ENCODE measurements at regions not wholly inside any gene's neighbourhood (a gene's known extent, or its start where the extent isn't known, plus 50 kb on each side); places are given as distances from the start of the nearest gene placed in this dataset.

DNA sequence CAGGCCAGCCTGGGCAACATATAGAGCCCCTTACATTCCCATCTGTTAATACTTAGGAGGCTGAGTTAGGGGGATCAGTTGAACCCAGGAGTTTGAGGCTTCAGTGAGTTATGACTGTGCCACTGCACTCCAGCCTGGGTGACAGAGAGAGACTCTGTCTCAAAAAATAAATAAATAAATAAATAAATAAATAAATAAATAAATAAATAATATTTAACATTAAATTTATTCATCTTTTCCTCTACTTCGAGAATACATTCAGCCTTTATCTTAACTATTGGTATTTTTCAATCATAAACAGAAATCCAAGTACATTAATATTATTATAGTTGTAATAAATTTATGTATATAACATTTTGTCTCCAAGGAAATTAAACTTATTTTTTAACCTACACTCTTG lies 1227.7 kb upstream of the GJE1 start:
- no peak for DNase-seq (ENCODE audit: low read depth)

DNA sequence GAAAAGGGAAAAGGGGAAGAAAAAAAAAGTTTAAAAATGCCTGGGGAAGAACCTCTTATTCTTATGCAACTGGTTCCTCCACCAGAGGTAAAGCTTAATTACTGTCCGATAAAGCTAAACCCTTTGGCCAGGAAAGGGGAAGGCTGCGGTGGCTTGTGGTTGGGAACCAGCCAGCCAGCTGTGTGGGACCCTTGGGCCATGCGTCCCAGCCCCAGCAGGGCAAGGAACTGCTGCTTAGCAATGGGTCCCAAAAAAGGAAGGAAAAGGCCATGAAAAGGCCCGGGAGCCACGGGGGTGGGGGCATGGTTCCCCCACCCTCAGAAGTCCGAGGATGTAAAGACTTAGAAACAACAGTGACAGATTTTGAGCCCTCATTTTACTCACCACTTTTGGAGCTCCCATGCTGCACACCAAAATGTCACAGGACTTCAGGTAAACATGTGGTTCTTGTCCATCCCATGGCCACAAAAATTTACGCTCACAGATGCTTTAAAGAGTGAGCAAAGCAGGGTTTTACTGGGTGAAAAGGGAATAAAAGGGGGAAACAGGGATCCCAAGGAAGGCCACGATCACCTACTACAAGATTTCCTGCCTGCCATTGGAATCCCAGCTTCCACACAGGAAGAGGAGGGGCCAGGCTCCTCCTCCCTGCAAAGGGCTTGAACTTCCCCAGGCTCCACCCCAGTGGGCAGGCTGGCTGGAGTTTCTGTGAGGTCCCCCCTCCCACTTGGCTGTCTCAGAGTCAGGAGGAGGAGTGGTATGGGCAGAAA lies 1234.7 kb upstream of the GJE1 start:
- no peak for DNase-seq (ENCODE audit: low read depth)

GRCh38 chr6:140897349-140897748 lies 1235.4 kb upstream of the GJE1 start:
- no peak for DNase-seq (ENCODE audit: low read depth)

DNA sequence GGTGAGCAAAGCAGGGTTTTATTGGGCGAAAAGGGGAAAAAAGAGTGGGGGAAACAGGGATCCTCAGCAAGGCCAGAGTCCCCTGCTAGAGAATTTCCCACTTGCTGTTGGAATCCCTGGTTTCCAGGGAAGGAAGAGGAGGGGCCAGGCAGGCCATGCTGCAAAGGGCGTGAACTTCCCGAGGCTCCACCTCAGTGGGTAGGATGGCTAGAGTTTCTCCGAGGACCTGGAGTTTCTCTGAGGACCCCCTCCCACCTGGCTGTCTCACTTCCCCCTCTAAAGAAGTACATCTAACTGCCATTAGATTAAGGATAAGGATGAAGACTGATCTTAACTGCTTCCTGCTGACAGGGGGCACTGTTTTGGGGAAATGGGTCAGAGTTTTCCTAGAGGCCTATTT lies 1239.3 kb upstream of the GJE1 start:
- no peak for DNase-seq (ENCODE audit: low read depth)

GRCh38 chr6:140879946-140880345 lies 1252.8 kb upstream of the GJE1 start:
- DNase-seq (ENCODE audit: low read depth) = no peak

DNA sequence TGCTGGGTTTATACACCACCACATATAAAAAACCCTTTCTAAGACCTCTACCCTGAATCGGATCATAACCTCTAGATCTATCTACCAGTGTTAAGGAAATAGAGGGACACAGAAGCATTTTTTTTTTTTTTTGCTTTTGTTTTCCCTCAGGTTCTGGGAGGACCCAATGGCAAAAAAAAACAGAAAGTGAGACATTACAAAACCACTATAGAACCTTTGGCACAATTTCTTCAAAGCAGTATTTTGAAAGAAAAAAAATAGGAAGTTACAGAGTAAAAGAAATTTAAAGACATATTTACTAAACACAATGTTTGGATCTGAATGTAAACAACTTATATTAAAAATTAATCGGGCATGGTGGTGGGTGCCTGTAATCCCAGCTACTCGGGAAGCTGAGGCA lies 1258.7 kb upstream of the GJE1 start:
- no peak for DNase-seq (ENCODE audit: low read depth)

DNA sequence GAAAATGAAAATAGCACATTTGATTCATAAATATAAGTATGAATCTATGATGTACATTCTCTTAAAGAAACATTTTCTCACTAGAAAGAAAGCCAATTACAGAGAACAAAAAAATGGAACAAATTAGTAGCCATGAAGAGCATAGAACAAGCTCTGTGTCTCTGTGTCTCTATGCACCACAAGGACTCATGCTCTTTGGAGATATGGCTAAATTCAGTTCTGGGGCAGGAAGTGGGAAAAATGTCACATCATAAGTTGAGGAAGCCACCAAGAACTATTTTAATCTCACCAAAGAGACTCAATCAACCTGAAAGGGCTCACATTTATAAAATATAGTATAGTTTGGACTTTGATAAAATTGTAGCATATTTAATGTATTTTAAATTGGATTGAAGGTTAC lies 1259.8 kb upstream of the GJE1 start:
- no peak for DNase-seq (ENCODE audit: low read depth)

DNA sequence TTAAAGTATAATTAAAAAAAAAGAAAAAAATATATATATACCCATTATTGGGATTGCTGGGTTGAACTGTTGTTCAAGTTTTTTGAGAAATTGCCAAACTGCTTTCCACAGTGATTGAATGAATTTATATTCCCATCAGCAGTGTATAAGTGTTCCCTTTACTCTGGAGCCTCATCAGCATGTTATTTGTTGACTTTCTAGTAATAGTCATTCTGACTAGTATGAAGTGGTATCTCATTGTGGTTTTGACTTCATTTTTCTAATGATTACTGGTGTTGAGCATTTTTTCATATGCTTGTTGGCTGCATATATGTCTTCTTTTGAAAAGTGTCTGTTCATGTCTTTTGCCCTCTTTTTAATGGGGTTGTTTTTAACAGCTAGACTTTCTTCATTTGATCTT lies 1260.8 kb upstream of the GJE1 start:
- DNase-seq (ENCODE audit: low read depth) = no peak

DNA sequence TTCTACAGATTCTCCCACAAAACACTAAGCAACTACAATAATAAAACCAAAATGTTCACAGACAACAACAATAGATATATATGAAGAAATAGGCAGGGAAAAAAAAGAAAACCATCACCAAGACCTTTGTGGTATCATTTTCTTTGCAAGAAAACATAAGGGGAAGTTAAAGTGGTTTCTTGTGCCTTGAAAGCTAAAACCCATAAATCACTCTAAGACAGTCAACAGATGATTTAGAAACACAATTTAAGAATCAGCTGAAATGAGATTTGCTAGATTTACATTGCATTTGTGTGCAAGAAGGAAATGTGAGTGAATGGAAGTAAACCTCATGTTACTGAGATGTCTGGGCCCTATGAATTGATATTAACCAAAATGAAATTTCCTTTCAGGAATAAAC lies 1265.4 kb upstream of the GJE1 start:
- DNase-seq (ENCODE audit: low read depth) = no peak

DNA sequence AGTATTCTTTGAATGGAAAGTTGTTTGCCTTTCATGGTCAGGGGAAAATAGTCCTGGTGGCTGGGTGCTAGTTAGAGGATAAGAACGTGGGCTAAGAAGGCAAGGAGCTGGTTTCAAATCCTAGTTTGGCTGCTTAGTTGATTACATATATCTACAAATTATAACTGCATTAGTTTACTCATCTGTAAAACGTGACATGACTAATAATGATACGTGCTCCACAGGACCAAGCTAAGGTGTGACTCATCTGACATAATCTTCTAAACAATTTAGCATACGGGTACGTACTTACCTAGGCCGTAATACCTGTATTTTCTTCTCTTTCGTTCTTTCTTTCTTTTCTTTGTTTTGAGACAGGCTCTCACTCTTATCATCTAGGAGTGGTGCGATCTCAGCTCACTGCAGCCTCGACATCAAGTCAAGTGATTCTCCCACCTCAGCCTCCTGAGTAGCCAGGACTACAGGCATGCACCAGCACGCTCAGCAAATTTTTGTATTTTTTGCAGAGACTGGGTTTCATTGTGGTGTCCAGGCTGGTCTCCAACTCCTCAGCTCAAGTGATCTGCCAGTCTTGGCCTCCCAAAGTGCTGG lies 1274.2 kb upstream of the GJE1 start:
- DNase-seq (ENCODE audit: low read depth) = no peak

- no peak for DNase-seq (ENCODE audit: low read depth)
Observed at GRCh38 chr6:140857739-140858380, 1274.9 kb upstream of the GJE1 start.

- no peak for DNase-seq (ENCODE audit: low read depth)
Observed at GRCh38 chr6:140855520-140855919, 1277.2 kb upstream of the GJE1 start.

DNA sequence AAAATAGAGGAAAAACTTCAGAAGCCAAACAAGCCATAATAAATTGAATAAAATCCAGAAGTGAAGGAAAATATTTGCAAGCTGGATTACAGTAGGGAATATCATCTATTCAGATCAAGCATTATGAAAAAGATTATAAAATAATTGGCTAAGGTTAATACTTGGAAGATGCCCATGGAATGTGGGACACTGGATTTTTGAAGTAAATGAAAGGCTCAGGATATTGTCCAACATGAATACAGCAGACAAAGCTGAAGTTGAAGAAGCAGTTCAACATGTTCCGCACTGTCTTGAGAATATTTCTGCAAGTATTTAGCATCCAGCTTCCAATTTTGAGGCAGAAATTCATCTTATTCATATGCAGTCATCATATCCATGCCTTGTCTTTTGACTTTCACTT lies 1278.4 kb upstream of the GJE1 start:
- no peak for DNase-seq (ENCODE audit: low read depth)

- no peak for DNase-seq (ENCODE audit: low read depth)
Observed at GRCh38 chr6:140850438-140850837, 1282.3 kb upstream of the GJE1 start.

DNA sequence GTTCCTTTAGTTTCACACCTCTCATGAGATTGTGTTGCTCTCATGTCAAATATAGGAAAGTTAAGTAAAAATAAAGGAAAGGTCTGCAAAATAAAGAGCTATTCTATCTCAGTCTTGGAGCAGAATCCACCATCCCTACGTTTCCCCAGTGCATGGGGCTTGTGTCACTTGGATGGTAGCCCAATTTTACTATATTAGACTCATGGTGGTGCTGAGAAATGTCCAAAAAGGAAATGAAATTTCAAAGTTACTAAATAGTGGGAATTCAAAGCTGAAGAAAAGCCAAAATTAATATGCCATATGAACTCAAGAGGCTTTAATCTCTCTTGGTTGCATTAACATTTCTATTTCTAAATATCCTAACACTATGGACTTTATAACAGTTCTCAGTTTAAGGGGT lies 1283.3 kb upstream of the GJE1 start:
- no peak for DNase-seq (ENCODE audit: low read depth)

DNA sequence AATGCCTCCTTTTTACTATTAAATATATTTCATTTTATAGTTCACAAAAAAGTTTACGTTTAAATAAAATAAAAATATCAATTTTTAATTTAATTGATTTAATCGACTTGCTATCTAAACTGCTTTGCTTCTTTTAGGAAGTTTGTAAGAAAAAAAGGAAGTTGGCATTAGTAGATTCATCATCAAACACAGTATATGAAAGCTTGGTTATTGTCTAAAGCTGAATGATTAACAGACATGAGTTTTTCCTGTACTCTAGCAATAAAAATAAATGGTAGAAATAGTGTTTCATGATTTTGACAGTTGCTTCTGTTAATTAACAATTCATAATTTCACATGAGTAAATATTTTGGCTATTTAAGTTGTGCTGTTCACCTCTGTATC lies 1285.5 kb upstream of the GJE1 start:
- no peak for DNase-seq (ENCODE audit: low read depth)

GRCh38 chr6:140846503-140847261 lies 1286.0 kb upstream of the GJE1 start:
- no peak for DNase-seq (ENCODE audit: low read depth)

GRCh38 chr6:140845701-140846100 lies 1287.0 kb upstream of the GJE1 start:
- no peak for DNase-seq (ENCODE audit: low read depth)

DNA sequence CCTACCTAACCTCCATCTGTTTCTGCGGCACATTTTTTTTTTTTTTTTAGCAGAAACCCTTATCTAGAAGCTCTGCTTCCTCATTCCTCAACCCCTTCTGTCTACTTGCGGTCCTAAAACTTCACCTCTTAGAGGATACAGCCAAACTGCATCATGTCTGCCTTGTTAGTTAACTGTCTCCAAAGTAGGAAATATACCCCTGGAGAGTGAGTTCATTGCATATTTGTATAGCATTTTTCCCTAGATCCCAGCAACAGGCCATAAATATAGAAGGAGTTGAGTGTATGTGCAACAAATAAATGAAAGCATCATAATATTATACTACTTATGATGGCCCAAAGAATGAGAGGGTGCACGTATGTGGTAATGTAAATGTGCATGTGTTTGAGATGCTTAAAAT lies 1288.6 kb upstream of the GJE1 start:
- no peak for DNase-seq (ENCODE audit: low read depth)

GRCh38 chr6:140833408-140833807 lies 1299.3 kb upstream of the GJE1 start:
- DNase-seq (ENCODE audit: low read depth) = no peak

GRCh38 chr6:140830666-140831065 lies 1302.1 kb upstream of the GJE1 start:
- no peak for DNase-seq (ENCODE audit: low read depth)

GRCh38 chr6:140828856-140829255 lies 1303.9 kb upstream of the GJE1 start:
- no peak for DNase-seq (ENCODE audit: low read depth)

DNA sequence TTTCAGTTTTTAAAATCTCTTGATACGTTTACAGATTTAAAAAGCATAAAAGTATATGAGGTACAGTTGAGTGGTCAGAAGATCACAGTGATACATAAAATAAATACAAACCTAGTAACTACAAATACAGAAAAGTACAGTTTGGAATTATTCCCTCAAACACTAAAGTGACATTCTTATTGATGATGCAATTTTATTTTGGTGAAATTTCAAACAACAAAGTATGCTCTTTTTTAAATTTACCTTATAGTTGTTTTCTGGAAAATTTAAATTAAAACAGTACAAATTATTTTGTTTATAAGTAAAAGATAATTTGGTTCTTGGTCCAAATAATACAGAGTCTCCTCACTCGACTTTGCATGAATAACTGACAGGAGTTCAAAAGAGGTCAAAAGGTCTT lies 1305.1 kb upstream of the GJE1 start:
- no peak for DNase-seq (ENCODE audit: low read depth)
